ENCODE measurements at regions not wholly inside any gene's neighbourhood (a gene's known extent, or its start where the extent isn't known, plus 50 kb on each side); places are given as distances from the start of the nearest gene placed in this dataset.

GRCh38 chr10:81784111-81784597, 90.8 kb upstream of the NRG3 start:
- Histone ChIP-seq H3K27me3 (ENCODE audit: control insufficient read depth, insufficient read depth, low read length) (no peaks in the 10 kb centered on the region), H3K4me3 (ENCODE audit: low read depth, low read length) (no peak overlapping the region)
- CTCF ChIA-PET, result no interaction called here

GRCh38 chr10:81792729-81793128, 82.3 kb upstream of the NRG3 start:
- H3K27me3 ChIP-seq (ENCODE audit: control insufficient read depth, insufficient read depth, low read length), result no peaks in the 10 kb centered on the region
- H3K9me3 ChIP-seq (ENCODE audit: control insufficient read depth, insufficient read depth, low read length), result peaks cover 6% of the 10 kb centered on the region; the same call in 1 of the 2 replicates
- CTCF ChIA-PET, result no interaction called here
- no peak overlapping the region for H3K27ac ChIP-seq (ENCODE audit: low read depth, low read length)
- no peak for TF ChIP-seq CTCF (IDR thresholded peaks at IDR 0.05; ENCODE audit: low read depth, low read length)
- DNase-seq (ENCODE audit: low read depth, low spot score), result no peak
- H3K4me3 ChIP-seq (ENCODE audit: low read depth, low read length), result no peak overlapping the region
- POLR2A ChIA-PET, result no interaction called here

More at GRCh38 chr10:81784111-81784597, 90.8 kb upstream of the NRG3 start:
- Histone ChIP-seq H3K27ac (ENCODE audit: low read depth, low read length) (no peak overlapping the region), H3K9me3 (ENCODE audit: control insufficient read depth, insufficient read depth, low read length) (peaks cover 30% of the 10 kb centered on the region)
- POLR2A ChIA-PET, result no interaction called here
- DNase-seq (ENCODE audit: low read depth, low spot score), result no peak
- no peak for TF ChIP-seq CTCF (IDR thresholded peaks at IDR 0.05; ENCODE audit: low read depth, low read length)

DNA sequence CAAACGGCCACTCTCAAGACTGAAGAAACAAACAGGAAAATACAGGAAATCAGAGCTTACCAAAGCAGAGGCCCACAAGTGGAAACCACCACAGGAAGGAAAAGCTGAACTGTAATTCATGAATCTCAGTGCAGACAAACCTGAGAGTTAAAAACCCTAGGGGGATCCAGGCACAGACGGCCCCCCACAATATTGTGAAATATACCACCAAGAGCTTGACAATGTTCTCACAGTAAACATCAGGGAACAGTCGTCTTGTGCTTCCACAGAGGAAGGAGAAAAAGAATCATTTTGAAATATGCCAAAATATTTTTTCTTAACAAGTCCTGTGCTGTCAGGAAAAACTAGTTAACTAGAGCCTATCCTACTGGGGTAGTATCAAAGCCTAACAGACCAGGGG, 68.2 kb upstream of the NRG3 start:
- CTCF ChIA-PET, result no interaction called here
- POLR2A ChIA-PET, result no interaction called here
- no peak for DNase-seq (ENCODE audit: low read depth, low spot score)
- Histone ChIP-seq H3K27me3 (ENCODE audit: control insufficient read depth, insufficient read depth, low read length) (no peaks in the 10 kb centered on the region), H3K9me3 (ENCODE audit: control insufficient read depth, insufficient read depth, low read length) (peaks cover 8% of the 10 kb centered on the region; the same call in 1 of the 2 replicates), H3K27ac (ENCODE audit: low read depth, low read length) (no peak overlapping the region), H3K4me3 (ENCODE audit: low read depth, low read length) (no peak overlapping the region)
- TF ChIP-seq CTCF (IDR thresholded peaks at IDR 0.05; ENCODE audit: low read depth, low read length), result no peak

DNA sequence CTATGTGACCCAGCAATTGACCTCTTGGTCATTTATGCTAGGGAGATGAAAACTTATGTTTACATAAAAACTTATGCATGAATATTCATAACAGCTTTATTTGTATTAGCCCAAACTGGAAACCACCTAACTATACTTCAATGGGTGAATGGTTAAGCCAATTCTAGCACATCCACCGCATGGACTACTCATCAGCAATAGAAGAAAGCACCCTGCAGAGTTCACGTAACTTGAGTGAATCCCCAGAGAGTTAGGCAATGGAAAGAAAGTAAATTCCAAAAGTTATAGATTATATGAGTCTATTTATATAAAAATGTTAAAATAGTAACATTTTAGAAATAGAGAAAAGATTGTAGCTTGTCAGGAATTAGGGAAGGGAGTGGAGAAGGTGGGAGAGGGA, 60.2 kb upstream of the NRG3 start:
- Histone ChIP-seq H3K9me3 (ENCODE audit: control insufficient read depth, insufficient read depth, low read length) (peaks cover 10% of the 10 kb centered on the region; the same call in 1 of the 2 replicates), H3K27ac (ENCODE audit: low read depth, low read length) (no peak overlapping the region), H3K27me3 (ENCODE audit: control insufficient read depth, insufficient read depth, low read length) (no peaks in the 10 kb centered on the region), H3K4me3 (ENCODE audit: low read depth, low read length) (no peak overlapping the region)
- ChIA-PET POLR2A (no interaction called here), CTCF (no interaction called here)
- no peak for TF ChIP-seq CTCF (IDR thresholded peaks at IDR 0.05; ENCODE audit: low read depth, low read length)
- DNase-seq (ENCODE audit: low read depth, low spot score), result no peak

DNA sequence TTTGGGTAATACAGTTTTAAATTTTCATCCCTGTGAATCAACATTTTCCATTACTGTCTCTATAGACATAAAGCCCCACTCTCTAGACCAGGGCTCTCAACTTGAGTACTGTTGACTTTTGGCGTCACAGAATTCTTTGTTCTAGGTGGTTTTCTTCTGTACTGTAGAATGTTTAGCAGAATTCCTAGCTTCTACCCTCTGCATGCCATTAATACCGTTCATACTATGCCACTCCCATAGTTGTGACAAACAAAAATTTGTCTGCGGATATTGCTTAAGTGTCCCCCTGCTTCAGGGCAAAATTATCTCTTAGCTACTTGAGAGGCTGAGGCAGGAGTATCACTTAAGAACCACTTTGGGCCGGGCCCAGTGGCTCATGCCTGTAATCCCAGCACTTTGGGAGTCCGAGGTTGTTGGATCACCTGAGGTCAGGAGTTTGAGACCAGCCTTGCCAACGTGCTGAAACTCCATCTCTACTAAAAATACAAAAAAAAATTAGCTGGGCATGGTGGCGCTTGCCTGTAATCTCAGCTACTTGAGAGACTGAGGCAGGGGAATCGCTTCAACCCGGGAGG, 57.3 kb upstream of the NRG3 start:
- POLR2A ChIA-PET, result no interaction called here
- Histone ChIP-seq H3K27me3 (ENCODE audit: control insufficient read depth, insufficient read depth, low read length) (no peaks in the 10 kb centered on the region), H3K9me3 (ENCODE audit: control insufficient read depth, insufficient read depth, low read length) (peaks cover 8% of the 10 kb centered on the region; the same call in 1 of the 2 replicates), H3K4me3 (ENCODE audit: low read depth, low read length) (no peak overlapping the region), H3K27ac (ENCODE audit: low read depth, low read length) (no peak overlapping the region)
- CTCF ChIA-PET, result no interaction called here
- TF ChIP-seq CTCF (IDR thresholded peaks at IDR 0.05; ENCODE audit: low read depth, low read length), result no peak
- DNase-seq (ENCODE audit: low read depth, low spot score), result no peak
